H1 (cell line): ENCODE measurements at regions not wholly inside any gene's neighbourhood (a gene's known extent, or its start where the extent isn't known, plus 50 kb on each side); places are given as distances from the start of the nearest gene placed in this dataset.

Experiments
- RNF2 ChIP-seq: fragments of 200-900, 300-1000 bp; sonication (generic); IDR thresholded peaks from 2 replicates; pipeline ENCODE4 v1.7.1; 2016; ENCODE audit warnings: borderline replicate concordance, low read depth, mild to moderate bottlenecking, antibody characterized with exemption, low read length; ENCODE audit not compliant: poor library complexity, severe bottlenecking; ENCODE audit errors: missing control alignments
- SAP30 ChIP-seq: fragments of 300-600 bp; sonication (generic); IDR thresholded peaks from 2 replicates; pipeline ENCODE4 v1.7.1; 2012; ENCODE audit warnings: low read length, moderate library complexity, mild to moderate bottlenecking, inconsistent platforms; ENCODE audit not compliant: insufficient read depth, insufficient replicate concordance

- TF ChIP-seq RNF2 (no peak), SAP30 (no peak)
Observed at GRCh38 chr7:39811161-39811614, 138.9 kb upstream of the CDK13 start (continued).
